ENCODE measurements at regions not wholly inside any gene's neighbourhood (a gene's known extent, or its start where the extent isn't known, plus 50 kb on each side); places are given as distances from the start of the nearest gene placed in this dataset.

GRCh38 chr13:105773863-105774538 is 761.5 kb downstream of the EFNB2 start:
- TF ChIP-seq YY1 (IDR thresholded peaks at IDR 0.05; ENCODE audit: low read depth): no peak
- no peak for TF ChIP-seq NFIC (IDR thresholded peaks at IDR 0.05)
- no peak for TF ChIP-seq TCF12 (IDR thresholded peaks at IDR 0.05; ENCODE audit: low read depth)
- no peak for TF ChIP-seq CREB1 (IDR thresholded peaks at IDR 0.05; ENCODE audit: low read depth)
- TF ChIP-seq CEBPB (IDR thresholded peaks at IDR 0.05): no peak
- TF ChIP-seq TAF1 (IDR thresholded peaks at IDR 0.05; ENCODE audit: low read depth): no peak
- TF ChIP-seq EGR1 (IDR thresholded peaks at IDR 0.05): no peak
- TF ChIP-seq TEAD4 (IDR thresholded peaks at IDR 0.05): no peak
- TF ChIP-seq ZBTB7A (IDR thresholded peaks at IDR 0.05; ENCODE audit: low read depth): no peak

GRCh38 chr13:105773241-105773640 is 762.2 kb downstream of the EFNB2 start:
- TF ChIP-seq EP300 (IDR thresholded peaks at IDR 0.05; ENCODE audit: borderline replicate concordance) (no peak), EGR1 (IDR thresholded peaks at IDR 0.05) (no peak), TAF1 (IDR thresholded peaks at IDR 0.05; ENCODE audit: low read depth) (no peak), USF1 (IDR thresholded peaks at IDR 0.05) (no peak), RAD21 (IDR thresholded peaks at IDR 0.05; ENCODE audit: low read depth) (no peak), ZBTB7A (IDR thresholded peaks at IDR 0.05; ENCODE audit: low read depth) (no peak), NFIC (IDR thresholded peaks at IDR 0.05) (no peak), CEBPB (IDR thresholded peaks at IDR 0.05) (no peak), REST (IDR thresholded peaks at IDR 0.05; ENCODE audit: low read depth) (no peak), CREB1 (IDR thresholded peaks at IDR 0.05; ENCODE audit: low read depth) (no peak), TCF12 (IDR thresholded peaks at IDR 0.05; ENCODE audit: low read depth) (no peak), MAX (IDR thresholded peaks at IDR 0.05) (no peak), FOXM1 (IDR thresholded peaks at IDR 0.05; ENCODE audit: borderline replicate concordance, low read depth) (no peak), TEAD4 (IDR thresholded peaks at IDR 0.05) (no peak), YY1 (IDR thresholded peaks at IDR 0.05; ENCODE audit: low read depth) (no peak)

GRCh38 chr13:105764486-105764885 is 771.0 kb downstream of the EFNB2 start:
- TF ChIP-seq ZBTB7A (IDR thresholded peaks at IDR 0.05; ENCODE audit: low read depth): no peak
- TF ChIP-seq CEBPB (IDR thresholded peaks at IDR 0.05): no peak

GRCh38 chr13:105763851-105764250 is 771.6 kb downstream of the EFNB2 start:
- no peak for TF ChIP-seq CREB1 (IDR thresholded peaks at IDR 0.05; ENCODE audit: low read depth)
- TF ChIP-seq TCF12 (IDR thresholded peaks at IDR 0.05; ENCODE audit: low read depth): no peak
- TF ChIP-seq CEBPB (IDR thresholded peaks at IDR 0.05): no peak
- TF ChIP-seq RAD21 (IDR thresholded peaks at IDR 0.05; ENCODE audit: low read depth): no peak
- TF ChIP-seq EP300 (IDR thresholded peaks at IDR 0.05; ENCODE audit: borderline replicate concordance): no peak
- no peak for TF ChIP-seq REST (IDR thresholded peaks at IDR 0.05; ENCODE audit: low read depth)
- no peak for TF ChIP-seq MAX (IDR thresholded peaks at IDR 0.05)
- no peak for TF ChIP-seq USF1 (IDR thresholded peaks at IDR 0.05)

GRCh38 chr13:105762096-105762495 is 773.4 kb downstream of the EFNB2 start:
- TF ChIP-seq FOXM1 (IDR thresholded peaks at IDR 0.05; ENCODE audit: borderline replicate concordance, low read depth) (no peak), EP300 (IDR thresholded peaks at IDR 0.05; ENCODE audit: borderline replicate concordance) (no peak), ZBTB7A (IDR thresholded peaks at IDR 0.05; ENCODE audit: low read depth) (no peak), USF1 (IDR thresholded peaks at IDR 0.05) (no peak), CREB1 (IDR thresholded peaks at IDR 0.05; ENCODE audit: low read depth) (no peak), RAD21 (IDR thresholded peaks at IDR 0.05; ENCODE audit: low read depth) (no peak), EGR1 (IDR thresholded peaks at IDR 0.05) (no peak), NFIC (IDR thresholded peaks at IDR 0.05) (no peak), MAX (IDR thresholded peaks at IDR 0.05) (no peak), REST (IDR thresholded peaks at IDR 0.05; ENCODE audit: low read depth) (no peak), TEAD4 (IDR thresholded peaks at IDR 0.05) (no peak), TAF1 (IDR thresholded peaks at IDR 0.05; ENCODE audit: low read depth) (no peak), YY1 (IDR thresholded peaks at IDR 0.05; ENCODE audit: low read depth) (no peak), TCF12 (IDR thresholded peaks at IDR 0.05; ENCODE audit: low read depth) (no peak), CEBPB (IDR thresholded peaks at IDR 0.05) (no peak)
